CD4-positive, alpha-beta T cell (primary cell): ENCODE measurements at regions not wholly inside any gene's neighbourhood (a gene's known extent, or its start where the extent isn't known, plus 50 kb on each side); places are given as distances from the start of the nearest gene placed in this dataset.

Source experiments
- ATAC-seq: fragments of 200-7000 bp; cut with Tn5 transposase; one replicate; pipeline ENCODE4 v1.10.0; 2022; ENCODE audit warnings: mild to moderate bottlenecking; ENCODE audit not compliant: poor library complexity
- CTCF ChIA-PET: fragments of 350-600 bp; sonication (Branson Sonifier 250); formaldehyde crosslinking; loops from one replicate; lab custom pipeline; 2021; ENCODE audit warnings: antibody characterized with exemption, inconsistent platforms; lab: Charles Lee
- POLR2A ChIA-PET: fragments of 350-600 bp; sonication (Branson Sonifier 250); formaldehyde crosslinking; loops from one replicate; lab custom pipeline; 2021; ENCODE audit warnings: antibody characterized with exemption, inconsistent platforms; lab: Charles Lee
- DNase-seq, 14 experiments: peaks; one replicate each; pipeline ENCODE4 v3.0.0-alpha.2; 2013 to 2020; ENCODE audit warnings: mixed read lengths in 2 of 14
- H3K27ac ChIP-seq, 2 donors: one replicate each; pipeline versions ENCODE4 v1.5.1 to v1.7.0; 2013; ENCODE audit warnings: low read length in 2 of 2, low read depth in 1 of 2, mild to moderate bottlenecking in 1 of 2
- H3K27me3 ChIP-seq, 2 experiments: 1 replicate in 1 of 2; 2 replicates in 1 of 2; pipeline versions ENCODE4 v1.6.1 to v1.7.0; 2013; ENCODE audit warnings: low read length in 2 of 2, control low read depth in 1 of 2, mild to moderate bottlenecking in 1 of 2, moderate library complexity in 1 of 2; ENCODE audit not compliant: insufficient read depth in 2 of 2, control insufficient read depth in 1 of 2
- H3K36me3 ChIP-seq: one replicate; pipeline ENCODE4 v1.6.1; 2013; ENCODE audit warnings: low read length, control low read depth; ENCODE audit not compliant: insufficient read depth
- H3K4me1 ChIP-seq: one replicate; pipeline ENCODE4 v1.6.1; 2013; ENCODE audit warnings: low read length, control low read depth; ENCODE audit not compliant: insufficient read depth
- H3K4me3 ChIP-seq: one replicate; pipeline ENCODE4 v1.5.1; 2013; ENCODE audit warnings: mild to moderate bottlenecking, low read length, moderate library complexity
- H3K9me3 ChIP-seq, 2 experiments: 1 replicate in 1 of 2; 2 replicates in 1 of 2; pipeline versions ENCODE4 v1.6.1 to v1.7.0; 2013; ENCODE audit warnings: low read length in 2 of 2, mild to moderate bottlenecking in 2 of 2, control low read depth in 1 of 2, moderate library complexity in 1 of 2; ENCODE audit not compliant: control insufficient read depth in 1 of 2, insufficient read depth in 1 of 2
- H3K27ac Mint-ChIP-seq: one replicate; pipeline ENCODE4 v1.8.0; 2020; ENCODE audit warnings: mixed read lengths
- H3K27me3 Mint-ChIP-seq: one replicate; pipeline ENCODE4 v1.8.0; 2021; ENCODE audit warnings: mixed read lengths
- H3K36me3 Mint-ChIP-seq: one replicate; pipeline ENCODE4 v1.8.0; 2021; ENCODE audit warnings: low read depth, mixed read lengths
- H3K4me1 Mint-ChIP-seq: one replicate; pipeline ENCODE4 v1.8.0; 2021; ENCODE audit warnings: low read depth, mixed read lengths
- H3K4me3 Mint-ChIP-seq: one replicate; pipeline ENCODE4 v1.8.0; 2020; ENCODE audit warnings: mild to moderate bottlenecking, mixed read lengths
- H3K9me3 Mint-ChIP-seq: one replicate; pipeline ENCODE4 v1.8.0; 2020; ENCODE audit warnings: mixed read lengths
- CTCF ChIP-seq: fragments of 200-600 bp; IDR thresholded peaks from one replicate; pipeline ENCODE4 v1.8.0; 2022; ENCODE audit warnings: antibody characterized with exemption, mild to moderate bottlenecking
- intact Hi-C, 2 experiments: fragments of 100-400 bp; cut with DNase I in 1 of 2; cut with micrococcal nuclease in 1 of 2; formaldehyde crosslinking; loops; one replicate each; pipeline versions ENCODE4 v1.15.1 to v1.9.0; 2023 to 2025; cut with DNase I, micrococcal nuclease

GRCh38 chr3:193933451-193933850 is 202.5 kb upstream of the HES1 start:
- no peaks in the 10 kb centered on the region for H3K9me3 Mint-ChIP-seq
- Histone ChIP-seq H3K27me3 (no peaks in the 10 kb centered on the region), H3K36me3 (no peaks in the 10 kb centered on the region), H3K27ac (no peak overlapping the region), H3K9me3 (no peaks in the 10 kb centered on the region), H3K4me3 (no peak overlapping the region), H3K4me1 (no peaks in the 10 kb centered on the region)
- no peaks in the 10 kb centered on the region for H3K36me3 Mint-ChIP-seq
- ChIA-PET CTCF (no interaction called here), POLR2A (interaction anchor here (0.6 to 1.3 kb wide), 2 partner anchors 15 to 224 kb away, joined by 3 read pairs; no protein-coding TSS in a partner anchor)
- TF ChIP-seq CTCF = no peak
- H3K27me3 Mint-ChIP-seq = peaks cover 7% of the 10 kb centered on the region
- DNase-seq (no peak), ATAC-seq (no peak)
- no peak overlapping the region for H3K4me3 Mint-ChIP-seq
- H3K4me1 Mint-ChIP-seq = no peaks in the 10 kb centered on the region
- intact Hi-C loops = no loop called here
- H3K27ac Mint-ChIP-seq = no peak overlapping the region

GRCh38 chr3:193935916-193936315 is 200.0 kb upstream of the HES1 start:
- POLR2A ChIA-PET = no interaction called here
- no peaks in the 10 kb centered on the region for H3K4me1 Mint-ChIP-seq
- intact Hi-C loops = no loop called here
- Histone ChIP-seq H3K36me3 (no peaks in the 10 kb centered on the region), H3K27me3 (no peaks in the 10 kb centered on the region), H3K4me1 (no peaks in the 10 kb centered on the region), H3K4me3 (no peak overlapping the region), H3K9me3 (no peaks in the 10 kb centered on the region), H3K27ac (no peak overlapping the region)
- H3K9me3 Mint-ChIP-seq = no peaks in the 10 kb centered on the region
- CTCF ChIA-PET = no interaction called here
- ATAC-seq (no peak), DNase-seq (no peak)
- no peak overlapping the region for H3K4me3 Mint-ChIP-seq
- peaks cover 7% of the 10 kb centered on the region for H3K27me3 Mint-ChIP-seq
- TF ChIP-seq CTCF = no peak
- H3K27ac Mint-ChIP-seq = no peak overlapping the region
- no peaks in the 10 kb centered on the region for H3K36me3 Mint-ChIP-seq

- no peak for ATAC-seq
- no peak overlapping the region for H3K27ac Mint-ChIP-seq
Observed at GRCh38 chr3:193938613-193939012, 197.3 kb upstream of the HES1 start.

More at GRCh38 chr3:193938613-193939012, 197.3 kb upstream of the HES1 start:
- Mint-ChIP-seq H3K27me3 (peaks cover 7% of the 10 kb centered on the region), H3K4me3 (no peak overlapping the region), H3K9me3 (no peaks in the 10 kb centered on the region), H3K36me3 (no peaks in the 10 kb centered on the region), H3K4me1 (no peaks in the 10 kb centered on the region)
- Histone ChIP-seq H3K36me3 (no peaks in the 10 kb centered on the region), H3K27ac (no peak overlapping the region), H3K27me3 (no peaks in the 10 kb centered on the region), H3K4me1 (no peaks in the 10 kb centered on the region), H3K9me3 (no peaks in the 10 kb centered on the region), H3K4me3 (no peak overlapping the region)
- no peak for DNase-seq
- intact Hi-C loops = no loop called here
- POLR2A ChIA-PET = no interaction called here
- TF ChIP-seq CTCF = no peak
- CTCF ChIA-PET = no interaction called here
